ENCODE measurements at regions not wholly inside any gene's neighbourhood (a gene's known extent, or its start where the extent isn't known, plus 50 kb on each side); places are given as distances from the start of the nearest gene placed in this dataset.

- no peak overlapping the region for H3K4me3 ChIP-seq (ENCODE audit: low read depth in 1 of 3, low read length in 3 of 3)
- 78% methylated on average over 2 of the region's 2 CpGs for WGBS
- H3K4me1 ChIP-seq (ENCODE audit: control insufficient read depth in 4 of 4, insufficient read depth in 4 of 4, low read length in 3 of 4) = no peaks in the 10 kb centered on the region
- DNase-seq (ENCODE audit: low spot score) = no peak
- H3K9me3 ChIP-seq (ENCODE audit: control insufficient read depth in 4 of 4, low read length in 3 of 4) = no peaks in the 10 kb centered on the region
- H3K27ac ChIP-seq (ENCODE audit: low read depth in 1 of 2, low read length in 2 of 2) = no peak overlapping the region
- TF ChIP-seq FOXA2 (IDR thresholded peaks at IDR 0.05) = no peak
- TF ChIP-seq TAF1 (conservative IDR thresholded peaks at IDR 0.05) = no peak
- TF ChIP-seq EGR1 (IDR thresholded peaks at IDR 0.05; ENCODE audit: low read depth in 2 of 2) = no peak
- TF ChIP-seq YY1 (IDR thresholded peaks at IDR 0.05) = no peak
- no peak for TF ChIP-seq FOXA1 (IDR thresholded peaks at IDR 0.05)
- no peak for TF ChIP-seq RAD21 (IDR thresholded peaks at IDR 0.05)
- no peak for TF ChIP-seq NR2F2 (IDR thresholded peaks at IDR 0.05)
- no peaks in the 10 kb centered on the region for H3K36me3 ChIP-seq (ENCODE audit: control insufficient read depth in 4 of 4, insufficient read depth in 3 of 4, low read depth in 1 of 4, low read length in 3 of 4)
- H3K27me3 ChIP-seq (ENCODE audit: control insufficient read depth in 4 of 4, insufficient read depth in 4 of 4, low read length in 3 of 4) = peaks cover 0 to 7% (median 0%) of the 10 kb centered on the region in 4 donors
- H3K9ac ChIP-seq (ENCODE audit: low read depth in 1 of 2, low read length in 2 of 2) = no peak overlapping the region
Measured at GRCh38 chr14:62141139-62141538, 378.9 kb downstream of the SNAPC1 start.

DNA sequence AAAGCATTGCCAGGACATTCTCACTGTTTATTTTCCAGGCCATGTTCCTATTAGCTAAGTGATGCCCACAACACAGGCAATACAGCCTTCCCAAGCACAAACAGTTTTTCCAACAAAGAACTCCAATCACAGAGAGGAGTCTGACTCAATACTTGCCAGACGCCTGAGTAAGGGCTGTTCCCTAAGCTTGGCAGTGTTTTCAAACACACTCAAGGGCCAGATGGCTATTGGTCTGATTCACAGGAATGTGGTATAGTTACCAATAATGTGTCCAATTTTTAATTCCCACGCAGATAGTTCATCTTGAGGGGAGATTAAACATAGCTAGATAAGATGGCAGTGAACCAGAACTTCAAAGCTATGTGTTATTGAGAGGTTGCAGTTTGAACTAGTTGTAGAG, 381.0 kb downstream of the SNAPC1 start:
- H3K36me3 ChIP-seq (ENCODE audit: control insufficient read depth in 4 of 4, insufficient read depth in 3 of 4, low read depth in 1 of 4, low read length in 3 of 4) = no peaks in the 10 kb centered on the region
- DNase-seq (ENCODE audit: low spot score) = no peak
- H3K9ac ChIP-seq (ENCODE audit: low read depth in 1 of 2, low read length in 2 of 2) = no peak overlapping the region
- H3K4me1 ChIP-seq (ENCODE audit: control insufficient read depth in 4 of 4, insufficient read depth in 4 of 4, low read length in 3 of 4) = no peaks in the 10 kb centered on the region
- peaks cover 0 to 2% (median 0%) of the 10 kb centered on the region in 4 donors for H3K9me3 ChIP-seq (ENCODE audit: control insufficient read depth in 4 of 4, low read length in 3 of 4)
- H3K27me3 ChIP-seq (ENCODE audit: control insufficient read depth in 4 of 4, insufficient read depth in 4 of 4, low read length in 3 of 4) = peaks cover 0 to 7% (median 0%) of the 10 kb centered on the region in 4 donors
- H3K27ac ChIP-seq (ENCODE audit: low read depth in 1 of 2, low read length in 2 of 2) = no peak overlapping the region
- WGBS = 49% methylated on average over 2 of the region's 2 CpGs
- TF ChIP-seq, protein P1, sequence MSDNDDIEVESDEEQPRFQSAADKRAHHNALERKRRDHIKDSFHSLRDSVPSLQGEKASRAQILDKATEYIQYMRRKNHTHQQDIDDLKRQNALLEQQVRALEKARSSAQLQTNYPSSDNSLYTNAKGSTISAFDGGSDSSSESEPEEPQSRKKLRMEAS (IDR thresholded peaks at IDR 0.05) = no peak
- TF ChIP-seq GABPA (IDR thresholded peaks at IDR 0.05 in 1 of 2, conservative IDR thresholded peaks at IDR 0.05 in 1 of 2) (no peak), HNF4G (IDR thresholded peaks at IDR 0.05) (no peak), ATF3 (IDR thresholded peaks at IDR 0.05) (no peak), HNF4A (conservative IDR thresholded peaks at IDR 0.05) (no peak), YY1 (IDR thresholded peaks at IDR 0.05) (no peak), SP1 (IDR thresholded peaks at IDR 0.05) (no peak), JUND (IDR thresholded peaks at IDR 0.05) (no peak), NR2F2 (IDR thresholded peaks at IDR 0.05) (no peak), FOXA2 (IDR thresholded peaks at IDR 0.05) (no peak), EGR1 (IDR thresholded peaks at IDR 0.05; ENCODE audit: low read depth in 2 of 2) (no peak), ZBTB33 (IDR thresholded peaks at IDR 0.05) (no peak), RAD21 (IDR thresholded peaks at IDR 0.05) (no peak), FOXA1 (IDR thresholded peaks at IDR 0.05) (no peak), TAF1 (conservative IDR thresholded peaks at IDR 0.05) (no peak), RXRA (IDR thresholded peaks at IDR 0.05) (no peak)
- TF ChIP-seq, protein P2, sequence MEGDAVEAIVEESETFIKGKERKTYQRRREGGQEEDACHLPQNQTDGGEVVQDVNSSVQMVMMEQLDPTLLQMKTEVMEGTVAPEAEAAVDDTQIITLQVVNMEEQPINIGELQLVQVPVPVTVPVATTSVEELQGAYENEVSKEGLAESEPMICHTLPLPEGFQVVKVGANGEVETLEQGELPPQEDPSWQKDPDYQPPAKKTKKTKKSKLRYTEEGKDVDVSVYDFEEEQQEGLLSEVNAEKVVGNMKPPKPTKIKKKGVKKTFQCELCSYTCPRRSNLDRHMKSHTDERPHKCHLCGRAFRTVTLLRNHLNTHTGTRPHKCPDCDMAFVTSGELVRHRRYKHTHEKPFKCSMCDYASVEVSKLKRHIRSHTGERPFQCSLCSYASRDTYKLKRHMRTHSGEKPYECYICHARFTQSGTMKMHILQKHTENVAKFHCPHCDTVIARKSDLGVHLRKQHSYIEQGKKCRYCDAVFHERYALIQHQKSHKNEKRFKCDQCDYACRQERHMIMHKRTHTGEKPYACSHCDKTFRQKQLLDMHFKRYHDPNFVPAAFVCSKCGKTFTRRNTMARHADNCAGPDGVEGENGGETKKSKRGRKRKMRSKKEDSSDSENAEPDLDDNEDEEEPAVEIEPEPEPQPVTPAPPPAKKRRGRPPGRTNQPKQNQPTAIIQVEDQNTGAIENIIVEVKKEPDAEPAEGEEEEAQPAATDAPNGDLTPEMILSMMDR (IDR thresholded peaks at IDR 0.05; ENCODE audit: low read depth, low read length, missing input control) = no peak
- TF ChIP-seq, protein P3, sequence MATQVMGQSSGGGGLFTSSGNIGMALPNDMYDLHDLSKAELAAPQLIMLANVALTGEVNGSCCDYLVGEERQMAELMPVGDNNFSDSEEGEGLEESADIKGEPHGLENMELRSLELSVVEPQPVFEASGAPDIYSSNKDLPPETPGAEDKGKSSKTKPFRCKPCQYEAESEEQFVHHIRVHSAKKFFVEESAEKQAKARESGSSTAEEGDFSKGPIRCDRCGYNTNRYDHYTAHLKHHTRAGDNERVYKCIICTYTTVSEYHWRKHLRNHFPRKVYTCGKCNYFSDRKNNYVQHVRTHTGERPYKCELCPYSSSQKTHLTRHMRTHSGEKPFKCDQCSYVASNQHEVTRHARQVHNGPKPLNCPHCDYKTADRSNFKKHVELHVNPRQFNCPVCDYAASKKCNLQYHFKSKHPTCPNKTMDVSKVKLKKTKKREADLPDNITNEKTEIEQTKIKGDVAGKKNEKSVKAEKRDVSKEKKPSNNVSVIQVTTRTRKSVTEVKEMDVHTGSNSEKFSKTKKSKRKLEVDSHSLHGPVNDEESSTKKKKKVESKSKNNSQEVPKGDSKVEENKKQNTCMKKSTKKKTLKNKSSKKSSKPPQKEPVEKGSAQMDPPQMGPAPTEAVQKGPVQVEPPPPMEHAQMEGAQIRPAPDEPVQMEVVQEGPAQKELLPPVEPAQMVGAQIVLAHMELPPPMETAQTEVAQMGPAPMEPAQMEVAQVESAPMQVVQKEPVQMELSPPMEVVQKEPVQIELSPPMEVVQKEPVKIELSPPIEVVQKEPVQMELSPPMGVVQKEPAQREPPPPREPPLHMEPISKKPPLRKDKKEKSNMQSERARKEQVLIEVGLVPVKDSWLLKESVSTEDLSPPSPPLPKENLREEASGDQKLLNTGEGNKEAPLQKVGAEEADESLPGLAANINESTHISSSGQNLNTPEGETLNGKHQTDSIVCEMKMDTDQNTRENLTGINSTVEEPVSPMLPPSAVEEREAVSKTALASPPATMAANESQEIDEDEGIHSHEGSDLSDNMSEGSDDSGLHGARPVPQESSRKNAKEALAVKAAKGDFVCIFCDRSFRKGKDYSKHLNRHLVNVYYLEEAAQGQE (IDR thresholded peaks at IDR 0.05) = no peak
- no peak overlapping the region for H3K4me3 ChIP-seq (ENCODE audit: low read depth in 1 of 3, low read length in 3 of 3)
